ENCODE measurements at regions not wholly inside any gene's neighbourhood (a gene's known extent, or its start where the extent isn't known, plus 50 kb on each side); places are given as distances from the start of the nearest gene placed in this dataset.

GRCh38 chr2:129462967-129463366 is 516.5 kb upstream of the RAB6C start:
- TF ChIP-seq, protein P1, sequence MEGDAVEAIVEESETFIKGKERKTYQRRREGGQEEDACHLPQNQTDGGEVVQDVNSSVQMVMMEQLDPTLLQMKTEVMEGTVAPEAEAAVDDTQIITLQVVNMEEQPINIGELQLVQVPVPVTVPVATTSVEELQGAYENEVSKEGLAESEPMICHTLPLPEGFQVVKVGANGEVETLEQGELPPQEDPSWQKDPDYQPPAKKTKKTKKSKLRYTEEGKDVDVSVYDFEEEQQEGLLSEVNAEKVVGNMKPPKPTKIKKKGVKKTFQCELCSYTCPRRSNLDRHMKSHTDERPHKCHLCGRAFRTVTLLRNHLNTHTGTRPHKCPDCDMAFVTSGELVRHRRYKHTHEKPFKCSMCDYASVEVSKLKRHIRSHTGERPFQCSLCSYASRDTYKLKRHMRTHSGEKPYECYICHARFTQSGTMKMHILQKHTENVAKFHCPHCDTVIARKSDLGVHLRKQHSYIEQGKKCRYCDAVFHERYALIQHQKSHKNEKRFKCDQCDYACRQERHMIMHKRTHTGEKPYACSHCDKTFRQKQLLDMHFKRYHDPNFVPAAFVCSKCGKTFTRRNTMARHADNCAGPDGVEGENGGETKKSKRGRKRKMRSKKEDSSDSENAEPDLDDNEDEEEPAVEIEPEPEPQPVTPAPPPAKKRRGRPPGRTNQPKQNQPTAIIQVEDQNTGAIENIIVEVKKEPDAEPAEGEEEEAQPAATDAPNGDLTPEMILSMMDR (IDR thresholded peaks at IDR 0.05), result no peak
- TF ChIP-seq POLR2AphosphoS5 (IDR thresholded peaks at IDR 0.05), result no peak

Measured in gastroesophageal sphincter (tissue), 3 donors.